HCT116 (cell line): ENCODE measurements at regions not wholly inside any gene's neighbourhood (a gene's known extent, or its start where the extent isn't known, plus 50 kb on each side); places are given as distances from the start of the nearest gene placed in this dataset.
"Not testable (repeated sequence)": the region's sequence is repeated elsewhere in the genome, so short reads cannot be mapped to it uniquely, and the experiment has no call there.

Source experiments
- ATAC-seq: fragments of 200-7000 bp; cut with Tn5 transposase; 2 replicates; pipeline ENCODE4 v1.9.1; 2020; ENCODE audit warnings: mild to moderate bottlenecking, moderate library complexity
- BruUV-seq: library from RNA; stranded (reverse); fragments of 400-500 nt; replicated peaks from 2 replicates; lab custom pipeline; 2021; lab: Mats Ljungman, UMichigan
- CTCF ChIA-PET: fragments of 300-600 bp; sonication (Branson Sonifier 250); formaldehyde crosslinking; loops from one replicate; lab custom pipeline; 2021; ENCODE audit warnings: antibody characterized with exemption; lab: Charles Lee
- POLR2A ChIA-PET: fragments of 300-600, 350-600 bp; sonication (Branson Sonifier 250); formaldehyde crosslinking; loops from one replicate; lab custom pipeline; 2021; ENCODE audit warnings: antibody characterized with exemption; lab: Charles Lee
- RAD21 ChIA-PET, 2 experiments: fragments of 300-600 bp; sonication (Branson Sonifier 250); formaldehyde crosslinking; loops; one replicate each; lab custom pipeline; 2023; ENCODE audit warnings: low total read pairs in 2 of 2; ENCODE audit not compliant: uncharacterized antibody in 2 of 2, unreplicated experiment in 2 of 2, low non-redundant PET in 1 of 2; lab: Charles Lee
- DNase-seq: peaks from one replicate; pipeline ENCODE4 v3.0.0-alpha.2; 2010; ENCODE audit warnings: low read depth, low spot score
- H2AFZ ChIP-seq: fragments of 200-600 bp; shearing (Covaris generic), sonication (generic); 2 replicates; pipeline ENCODE4 v1.6.1; 2017; ENCODE audit warnings: low read depth, mixed run types, mixed read lengths, antibody characterized with exemption, low read length; ENCODE audit not compliant: poor library complexity, severe bottlenecking
- H3K27ac ChIP-seq: 2 replicates; pipeline ENCODE4 v1.5.1; 2012; ENCODE audit warnings: low read depth, low read length
- H3K27me3 ChIP-seq: fragments of 200-600 bp; sonication (generic); 2 replicates; pipeline ENCODE4 v1.6.1; 2016; ENCODE audit warnings: mixed run types, low read length, mixed read lengths; ENCODE audit not compliant: insufficient read depth
- H3K36me3 ChIP-seq, 2 experiments: fragments of 200-500 bp in 1 of 2; fragments of 200-600 bp in 1 of 2; sonication (Bioruptor generic) in 1 of 2; sonication (generic) in 1 of 2; 2 replicates each; pipeline versions ENCODE4 v1.5.1 to v1.6.1; 2014 to 2016; ENCODE audit warnings: low read length in 2 of 2, inconsistent platforms in 1 of 2, mixed read lengths in 1 of 2, mixed run types in 1 of 2; ENCODE audit not compliant: insufficient read depth in 2 of 2, control insufficient read depth in 1 of 2
- H3K4me1 ChIP-seq, 2 experiments: fragments of 200-600 bp in 1 of 2; sonication (generic) in 1 of 2; 2 replicates each; pipeline versions ENCODE4 v1.5.1 to v1.6.1; 2012 to 2017; ENCODE audit warnings: low read length in 2 of 2, inconsistent platforms in 1 of 2, mild to moderate bottlenecking in 1 of 2, mixed read lengths in 1 of 2, mixed run types in 1 of 2, moderate library complexity in 1 of 2; ENCODE audit not compliant: insufficient read depth in 2 of 2, control insufficient read depth in 1 of 2
- H3K4me2 ChIP-seq: fragments of 200-600 bp; sonication (generic); 2 replicates; pipeline ENCODE4 v1.6.1; 2017; ENCODE audit warnings: mixed run types, low read length, mixed read lengths
- H3K4me3 ChIP-seq, 2 experiments: fragments of 200-600 bp in 1 of 2; sonication (generic) in 1 of 2; replicated peaks in 1 of 2; 2 replicates each; pipeline ENCODE4 v1.5.1; 2011 to 2016; ENCODE audit warnings: low read length in 2 of 2, control low read depth in 1 of 2, low read depth in 1 of 2, mild to moderate bottlenecking in 1 of 2, mixed read lengths in 1 of 2, mixed run types in 1 of 2
- H3K79me2 ChIP-seq: fragments of 200-600 bp; sonication (generic); 2 replicates; pipeline ENCODE4 v1.6.1; 2017; ENCODE audit warnings: mild to moderate bottlenecking, mixed run types, low read length, moderate library complexity, mixed read lengths; ENCODE audit not compliant: insufficient read depth
- H3K9ac ChIP-seq: fragments of 200-600 bp; sonication (generic); 2 replicates; pipeline ENCODE4 v1.6.1; 2016; ENCODE audit warnings: low read length, mixed read lengths
- H3K9me2 ChIP-seq: fragments of 200-600 bp; sonication (generic), shearing (Covaris generic); 2 replicates; pipeline ENCODE4 v1.6.1; 2017; ENCODE audit warnings: mixed run types, mild to moderate bottlenecking, moderate library complexity; ENCODE audit not compliant: insufficient read depth
- H3K9me3 ChIP-seq, 2 experiments: fragments of 200-500 bp in 1 of 2; fragments of 200-600 bp in 1 of 2; sonication (Bioruptor generic) in 1 of 2; sonication (generic) in 1 of 2; 2 replicates each; pipeline ENCODE4 v1.6.1; 2014 to 2017; ENCODE audit warnings: low read length in 2 of 2, mixed read lengths in 2 of 2, inconsistent platforms in 1 of 2, low read depth in 1 of 2, mild to moderate bottlenecking in 1 of 2, mixed run types in 1 of 2, moderate library complexity in 1 of 2; ENCODE audit not compliant: control insufficient read depth in 1 of 2, insufficient read depth in 1 of 2
- H4K20me1 ChIP-seq: fragments of 200-600 bp; sonication (generic), shearing (Covaris generic); 2 replicates; pipeline ENCODE4 v1.6.1; 2017; ENCODE audit warnings: mixed run types, mild to moderate bottlenecking, moderate library complexity; ENCODE audit not compliant: insufficient read depth
- FOSL1 ChIP-seq: IDR thresholded peaks from 2 replicates; pipeline ENCODE4 v1.6.1; 2012; ENCODE audit warnings: low read depth
- SIN3A ChIP-seq: IDR thresholded peaks from 2 replicates; pipeline ENCODE4 v1.6.1; 2012; ENCODE audit warnings: low read depth
- intact Hi-C: fragments of 100-400 bp; cut with micrococcal nuclease; formaldehyde crosslinking; loops from 2 replicates; pipeline ENCODE4 v1.10.0; 2022

GRCh38 chr12:131431126-131431655 is 279.7 kb upstream of the SFSWAP start:
- H3K4me1 ChIP-seq: peaks cover 4 to 15% of the 10 kb centered on the region in 2 experiments; a peak in 3 of 4 replicates
- RAD21 ChIA-PET, H3K79me2 ChIP-seq, H3K4me3 ChIP-seq, H3K36me3 ChIP-seq, H4K20me1 ChIP-seq, H3K4me2 ChIP-seq, H3K9ac ChIP-seq, H3K9me3 ChIP-seq, H3K27me3 ChIP-seq, BruUV-seq, DNase-seq, CTCF ChIA-PET, H3K27ac ChIP-seq, ATAC-seq, intact Hi-C loops, POLR2A ChIA-PET, H2AFZ ChIP-seq, H3K9me2 ChIP-seq: not testable (repeated sequence)

GRCh38 chr12:131432532-131433260 is 278.2 kb upstream of the SFSWAP start:
- ATAC-seq: no peak
- no peaks in the 10 kb centered on the region for H3K79me2 ChIP-seq
- no peak overlapping the region for H3K4me3 ChIP-seq
- BruUV-seq: no TSS peak
- H3K27me3 ChIP-seq: no peaks in the 10 kb centered on the region
- TF ChIP-seq SIN3A (no peak), FOSL1 (no peak)
- POLR2A ChIA-PET: no interaction called here
- no peak overlapping the region for H3K27ac ChIP-seq
- no peak overlapping the region for H2AFZ ChIP-seq
- H4K20me1 ChIP-seq: no peaks in the 10 kb centered on the region
- CTCF ChIA-PET: no interaction called here
- H3K4me2 ChIP-seq: no peak overlapping the region
- H3K4me1 ChIP-seq: peaks cover 4 to 15% of the 10 kb centered on the region in 2 experiments; a peak in 3 of 4 replicates
- H3K9ac ChIP-seq: no peak overlapping the region
- RAD21 ChIA-PET: no interaction called here
- H3K9me2 ChIP-seq: no peaks in the 10 kb centered on the region
- H3K9me3 ChIP-seq: no peaks in the 10 kb centered on the region
- no peak for DNase-seq
- intact Hi-C loops: no loop called here
- no peaks in the 10 kb centered on the region for H3K36me3 ChIP-seq
